Activated CD4-positive, alpha-beta T cell treated with anti-CD3 and anti-CD28 coated beads for 4 hours (primary cell): ENCODE measurements at regions not wholly inside any gene's neighbourhood (a gene's known extent, or its start where the extent isn't known, plus 50 kb on each side); places are given as distances from the start of the nearest gene placed in this dataset.
"Not testable (repeated sequence)": the region's sequence is repeated elsewhere in the genome, so short reads cannot be mapped to it uniquely, and the experiment has no call there.

Experiments used
- DNase-seq, 2 donors: peaks; one replicate each; pipeline ENCODE4 v3.0.0-alpha.2; 2020

- DNase-seq: no peak
Observed at GRCh38 chr3:159401069-159401468, 587.6 kb upstream of the IL12A start.

DNA sequence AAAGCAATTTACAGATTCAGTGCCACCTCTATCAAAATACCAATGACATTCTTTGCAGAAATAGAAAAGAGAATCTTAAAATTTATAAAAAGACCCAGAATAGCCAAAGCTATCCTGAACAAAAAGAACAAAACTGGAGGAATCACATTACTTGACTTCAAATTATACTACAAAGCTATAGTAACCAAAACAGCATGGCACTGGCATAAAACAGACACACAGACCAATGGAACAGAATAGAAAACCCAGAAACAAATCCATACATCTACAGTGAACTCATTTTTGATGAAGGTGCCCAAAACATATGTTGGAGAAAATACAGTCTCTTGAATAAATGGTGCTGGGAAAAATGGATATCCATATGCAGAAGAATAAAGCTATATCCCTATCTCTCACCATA, 578.9 kb upstream of the IL12A start:
- DNase-seq: not testable (repeated sequence)

GRCh38 chr3:159413319-159413718, 575.3 kb upstream of the IL12A start:
- no peak for DNase-seq

- DNase-seq: no peak
Observed at GRCh38 chr3:159416856-159417255, 571.8 kb upstream of the IL12A start.

DNA sequence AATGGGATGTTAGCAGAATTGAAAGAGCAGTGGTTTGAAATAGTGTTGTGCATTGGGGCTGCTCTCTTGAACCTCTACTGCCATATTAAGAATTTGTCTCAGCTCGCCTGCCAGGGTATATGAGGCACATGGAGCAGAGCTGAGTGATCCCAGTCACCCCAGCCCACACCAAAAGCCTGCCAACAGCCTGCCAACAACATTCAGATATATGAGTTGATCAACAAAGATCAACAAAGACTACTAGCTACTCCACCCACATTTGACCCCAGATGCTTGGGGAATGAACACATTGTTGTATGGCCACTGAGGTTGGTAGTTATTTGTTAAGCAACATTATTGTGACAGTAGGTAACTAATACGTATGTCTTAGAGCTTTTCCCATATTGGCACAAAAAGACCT, 570.9 kb upstream of the IL12A start:
- DNase-seq: no peak

GRCh38 chr3:159418571-159419526, 569.8 kb upstream of the IL12A start:
- no peak for DNase-seq

DNA sequence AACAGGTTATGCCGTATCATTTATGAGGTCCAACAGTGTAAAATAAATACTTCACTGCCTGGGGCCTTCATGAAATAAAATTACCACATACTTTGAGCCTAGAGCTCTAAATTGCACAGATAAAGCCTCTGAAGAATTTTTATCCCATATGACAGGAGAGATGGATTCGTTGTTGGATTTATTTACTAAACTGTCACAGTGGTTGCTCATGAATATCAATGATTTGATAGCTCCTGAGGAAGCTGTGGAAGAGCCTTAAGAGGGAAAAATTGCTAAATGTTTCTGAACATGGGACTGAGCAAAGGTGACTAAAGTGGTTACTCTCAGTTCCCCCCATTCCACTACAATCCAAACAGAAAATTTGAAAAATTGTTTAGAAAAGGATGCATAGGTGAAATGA, 558.9 kb upstream of the IL12A start:
- no peak for DNase-seq

GRCh38 chr3:159432682-159433340, 555.8 kb upstream of the IL12A start:
- no peak for DNase-seq

- no peak for DNase-seq
Observed at GRCh38 chr3:159439346-159439745, 549.3 kb upstream of the IL12A start.

DNA sequence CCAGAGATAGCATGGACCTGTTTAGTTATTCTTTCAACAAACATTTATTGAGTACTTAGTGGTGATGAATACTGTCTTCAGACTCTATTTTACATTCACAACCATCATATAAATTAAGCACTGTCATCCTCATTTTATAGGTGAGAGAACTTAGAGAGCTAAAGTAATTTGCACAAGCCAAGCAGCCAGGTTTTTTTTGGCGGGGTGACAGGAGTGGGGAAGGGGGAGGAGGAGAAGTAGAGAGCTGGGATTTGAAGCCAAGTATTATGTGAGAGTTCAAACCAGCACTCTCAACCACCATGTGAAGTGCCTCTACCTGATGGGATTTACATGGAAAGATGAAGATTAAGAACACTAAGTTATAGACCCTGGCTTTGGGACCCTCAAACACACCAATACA, 547.4 kb upstream of the IL12A start:
- DNase-seq: no peak

DNA sequence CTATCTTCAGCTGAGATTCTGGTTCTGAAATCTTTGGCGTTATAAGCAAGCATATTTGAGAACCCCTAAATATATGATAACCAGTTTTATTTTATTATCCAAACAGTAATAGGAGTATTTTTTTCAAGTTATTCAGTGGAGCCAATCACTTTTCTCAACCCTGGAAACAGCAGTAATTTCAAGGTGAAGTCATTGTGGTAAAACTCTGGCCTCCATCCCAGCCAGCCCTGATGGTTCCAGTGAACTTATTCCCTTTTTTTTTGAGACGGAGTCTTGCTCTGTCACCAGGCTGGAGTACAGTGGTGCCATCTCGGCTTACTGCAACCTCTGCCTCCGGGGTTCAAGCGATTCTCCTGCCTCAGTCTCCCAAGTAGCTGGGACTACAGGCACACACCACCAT, 545.4 kb upstream of the IL12A start:
- DNase-seq: no peak

DNA sequence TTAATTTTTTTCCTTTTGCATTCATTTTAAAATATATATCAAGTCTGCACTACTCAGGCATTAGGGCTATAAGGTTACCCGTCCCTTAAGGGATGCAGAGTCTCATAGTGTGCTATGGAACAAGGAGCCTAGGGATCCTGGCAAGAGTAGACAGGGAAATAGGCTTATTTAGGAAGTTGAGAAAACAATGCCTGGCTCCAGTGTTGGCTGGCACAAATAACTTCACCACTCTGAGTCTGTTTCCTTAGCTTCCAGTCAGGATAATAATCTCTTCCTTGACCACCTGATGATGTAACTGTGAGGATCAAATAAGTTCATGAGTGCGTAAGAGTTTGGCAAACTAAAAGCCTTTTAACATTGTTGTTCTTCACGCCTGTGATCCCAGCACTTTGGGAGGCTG, 540.8 kb upstream of the IL12A start:
- DNase-seq: no peak

DNA sequence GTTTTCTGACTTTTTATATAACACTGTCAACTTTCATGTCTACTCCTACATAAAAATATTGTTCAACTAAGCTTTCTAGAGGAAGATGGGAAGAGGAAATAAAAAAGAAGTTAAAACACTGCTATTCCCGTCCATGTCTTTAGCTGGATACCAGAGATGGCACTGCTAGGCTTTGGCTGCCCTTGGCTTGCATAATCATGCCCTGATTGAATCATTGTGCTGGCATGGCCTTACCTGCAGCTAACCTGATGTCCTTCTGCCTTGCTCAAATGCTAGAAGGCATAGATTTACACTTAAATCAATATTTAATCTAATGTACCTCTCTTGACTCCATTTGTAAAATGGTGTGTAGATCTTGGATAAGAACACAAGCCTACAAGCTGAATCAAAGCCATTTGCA, 539.7 kb upstream of the IL12A start:
- no peak for DNase-seq

DNA sequence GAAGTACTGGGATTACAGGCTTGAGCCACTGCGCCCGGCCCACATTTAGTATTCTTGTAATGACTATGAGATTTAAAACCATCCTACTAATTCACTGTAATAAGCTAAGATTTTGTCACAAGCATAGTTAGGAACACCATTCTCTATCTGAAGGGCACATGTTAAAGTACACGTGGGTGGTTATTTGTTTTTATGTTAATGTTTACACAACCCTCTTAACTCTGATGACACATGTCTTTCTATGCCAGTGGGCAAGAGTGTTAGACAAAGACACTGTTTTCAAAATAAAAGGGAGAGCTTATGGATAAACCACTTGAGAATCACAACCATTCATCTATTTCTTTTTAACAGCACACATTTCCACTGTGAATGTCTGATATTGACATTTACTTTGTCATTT, 537.6 kb upstream of the IL12A start:
- no peak for DNase-seq

DNA sequence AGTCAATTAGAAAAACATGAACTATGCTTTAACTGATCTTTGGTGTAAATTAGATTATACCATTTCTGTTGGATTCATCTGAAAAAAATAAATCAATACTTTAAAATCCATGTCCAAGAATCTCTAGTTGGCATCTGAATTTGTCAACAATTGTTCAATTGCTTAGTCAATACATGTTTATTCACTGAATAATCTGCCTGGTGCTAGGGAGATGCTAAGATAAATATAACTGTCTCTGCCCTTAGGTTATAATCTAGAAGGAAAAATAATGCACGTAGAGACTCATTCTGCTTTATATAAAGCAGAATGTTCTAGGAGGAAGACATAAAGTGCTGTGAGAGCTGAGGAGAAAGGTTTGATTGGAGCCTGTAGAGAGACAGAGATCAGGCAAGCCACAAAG, 537.2 kb upstream of the IL12A start:
- no peak for DNase-seq

DNA sequence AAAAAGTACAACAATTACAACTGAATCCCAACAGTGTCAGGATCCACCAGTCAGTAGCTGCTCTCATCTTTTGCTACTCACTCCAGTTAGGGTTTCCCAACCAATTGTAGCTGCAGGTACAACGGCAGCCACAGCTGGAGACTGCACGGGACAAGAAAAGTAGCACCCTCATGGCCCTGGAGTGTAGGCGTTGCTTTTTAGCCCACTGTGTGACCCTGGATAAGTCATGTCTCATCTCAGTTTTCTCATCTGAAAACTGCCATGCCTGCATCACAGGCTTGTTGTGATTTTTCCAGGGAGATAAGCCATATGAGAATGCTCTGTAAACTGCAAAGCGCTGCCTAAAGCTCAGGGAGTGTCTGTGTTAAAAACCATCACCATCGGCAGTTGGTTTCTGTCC, 535.6 kb upstream of the IL12A start:
- no peak for DNase-seq

DNA sequence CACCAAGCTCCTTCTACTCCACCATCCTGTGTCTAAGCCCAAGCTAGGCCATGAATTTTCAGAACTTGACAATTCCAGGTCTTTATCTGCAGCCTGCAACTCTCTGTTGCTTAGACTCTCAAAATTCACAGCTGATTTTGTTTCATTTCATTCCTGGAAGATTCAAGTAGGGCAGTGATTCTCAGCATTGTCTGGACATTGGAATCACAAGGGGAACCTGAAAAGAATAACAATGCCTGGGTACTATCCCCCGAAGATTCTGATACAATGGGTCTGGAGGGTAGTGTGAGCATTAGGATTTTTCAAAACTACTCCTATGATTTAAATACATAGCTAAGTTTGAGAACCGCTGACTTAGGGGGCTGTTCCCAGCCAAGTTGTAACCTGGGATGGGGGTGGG, 534.7 kb upstream of the IL12A start:
- no peak for DNase-seq

GRCh38 chr3:159455741-159456181, 532.9 kb upstream of the IL12A start:
- DNase-seq: no peak

DNA sequence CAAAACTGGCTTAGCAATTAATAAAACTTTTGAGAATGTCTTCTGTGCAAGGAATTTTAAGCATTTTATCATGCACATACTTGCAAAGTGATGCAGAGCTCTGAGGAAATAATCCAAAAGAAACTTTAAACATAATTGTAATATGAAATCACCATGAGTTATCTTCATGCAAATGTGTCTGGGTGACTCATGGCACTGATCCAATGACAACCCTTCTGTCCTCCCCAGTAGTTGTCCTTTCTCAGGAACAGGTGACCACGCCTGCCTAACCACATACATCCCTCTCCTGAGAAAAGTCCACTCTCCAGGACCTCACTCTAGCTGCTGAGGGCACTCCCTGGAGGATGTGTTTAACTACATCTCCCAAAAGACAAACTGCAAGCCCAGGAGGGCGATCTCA, 530.6 kb upstream of the IL12A start:
- no peak for DNase-seq

- DNase-seq: no peak
Observed at GRCh38 chr3:159458982-159459381, 529.7 kb upstream of the IL12A start.

DNA sequence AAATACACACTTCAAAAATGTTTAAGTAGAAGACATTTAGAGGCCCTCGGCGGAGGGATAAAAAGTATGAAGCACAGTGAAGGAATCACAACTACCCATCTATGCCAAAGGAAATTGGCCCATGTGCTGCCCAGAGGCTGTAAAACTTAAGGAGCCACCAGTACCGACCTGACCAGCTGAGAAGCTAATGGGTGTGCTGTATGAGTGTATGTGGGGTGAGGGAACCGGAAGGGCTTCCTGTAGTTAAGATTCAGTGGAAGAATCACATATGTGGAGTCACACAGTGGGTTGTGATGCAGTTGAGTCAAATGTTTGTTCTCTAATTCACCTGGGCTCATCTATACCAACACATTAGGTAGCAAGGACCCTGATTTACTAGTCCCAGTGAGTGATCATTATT, 516.0 kb upstream of the IL12A start:
- DNase-seq: no peak

- no peak for DNase-seq
Observed at GRCh38 chr3:159473206-159473605, 515.4 kb upstream of the IL12A start.

DNA sequence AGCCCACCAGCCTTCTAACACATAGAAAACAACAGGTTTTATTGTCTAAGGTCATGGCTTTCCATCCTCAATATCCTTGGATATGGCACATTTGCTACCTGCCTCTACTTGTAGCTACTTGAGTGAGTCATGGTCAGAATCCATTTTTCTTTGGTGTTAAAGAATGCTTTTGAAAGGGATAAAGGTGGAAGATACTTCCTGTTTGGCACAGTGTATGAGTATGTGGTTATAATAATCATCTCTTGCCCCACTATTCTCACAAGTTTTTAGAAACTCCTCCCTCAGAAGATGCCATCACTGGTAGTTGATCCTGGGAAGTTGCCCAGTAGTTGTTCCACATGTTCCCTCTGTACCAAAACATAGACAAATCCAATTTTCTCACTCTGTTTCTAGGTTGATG, 508.6 kb upstream of the IL12A start:
- no peak for DNase-seq

DNA sequence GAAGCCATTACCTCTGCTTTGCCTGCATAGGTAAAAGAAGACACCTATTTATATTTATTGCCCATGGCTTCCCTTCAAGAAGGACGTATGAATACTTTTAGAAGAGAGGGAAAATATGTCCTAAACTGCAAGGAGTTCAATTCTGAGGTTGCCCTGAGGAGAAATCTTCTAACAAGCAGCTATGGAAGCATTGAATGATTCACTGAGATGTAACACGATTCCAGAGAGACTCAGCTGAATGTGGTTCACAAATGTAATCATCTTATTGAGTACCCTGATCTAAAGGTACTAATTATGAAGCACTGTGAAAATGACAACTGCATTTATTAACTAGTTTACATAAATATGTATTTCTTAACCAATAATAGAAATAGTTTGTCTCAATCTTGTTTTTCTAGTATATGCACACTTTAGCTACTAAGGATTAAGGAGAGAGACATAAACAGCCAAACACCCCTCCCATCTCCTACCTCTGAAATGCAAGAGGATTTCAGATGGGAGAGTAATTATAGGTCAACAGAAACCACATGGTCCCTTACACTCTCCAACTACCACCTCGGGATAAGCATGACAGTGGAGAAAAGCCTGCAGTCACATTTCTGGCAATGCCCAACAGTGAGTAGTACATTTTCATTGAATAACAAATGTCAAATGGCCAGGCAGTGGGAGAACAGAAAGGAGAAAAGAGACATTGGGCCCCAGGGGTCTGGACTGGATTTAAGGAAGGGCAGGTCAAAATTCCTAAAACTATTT, 506.2 kb upstream of the IL12A start:
- DNase-seq: no peak
